ENCODE measurements at regions not wholly inside any gene's neighbourhood (a gene's known extent, or its start where the extent isn't known, plus 50 kb on each side); places are given as distances from the start of the nearest gene placed in this dataset.
"Not testable (repeated sequence)": the region's sequence is repeated elsewhere in the genome, so short reads cannot be mapped to it uniquely, and the experiment has no call there.

- H3K9me3 Mint-ChIP-seq (ENCODE audit: insufficient read depth) = peaks cover 11% of the 10 kb centered on the region
- CTCF ChIA-PET = no interaction called here
- no peaks in the 10 kb centered on the region for H3K4me1 Mint-ChIP-seq (ENCODE audit: low read depth)
- ATAC-seq = no peak
- DNase-seq = no peak
- POLR2A ChIA-PET = no interaction called here
- H3K4me3 Mint-ChIP-seq = no peak overlapping the region
- H3K27me3 Mint-ChIP-seq (ENCODE audit: low read depth) = no peaks in the 10 kb centered on the region
- no peak overlapping the region for H3K27ac Mint-ChIP-seq
- no peaks in the 10 kb centered on the region for H3K36me3 Mint-ChIP-seq (ENCODE audit: low read depth)
Observed at GRCh38 chr6:66179361-66179760, 472.3 kb upstream of the EYS start.

GRCh38 chr6:66173587-66173986 is 466.6 kb upstream of the EYS start:
- H3K4me3 Mint-ChIP-seq = no peak overlapping the region
- H3K9me3 Mint-ChIP-seq (ENCODE audit: insufficient read depth) = peaks cover 25% of the 10 kb centered on the region
- no peaks in the 10 kb centered on the region for H3K27me3 Mint-ChIP-seq (ENCODE audit: low read depth)
- no peak overlapping the region for H3K27ac Mint-ChIP-seq
- ChIA-PET CTCF (no interaction called here), POLR2A (no interaction called here)
- DNase-seq (no peak), ATAC-seq (no peak)
- H3K4me1 Mint-ChIP-seq (ENCODE audit: low read depth) = no peaks in the 10 kb centered on the region
- H3K36me3 Mint-ChIP-seq (ENCODE audit: low read depth) = no peaks in the 10 kb centered on the region

GRCh38 chr6:66166713-66167112 is 459.7 kb upstream of the EYS start:
- H3K4me1 Mint-ChIP-seq (ENCODE audit: low read depth); H3K27ac Mint-ChIP-seq; DNase-seq; ATAC-seq; POLR2A ChIA-PET; CTCF ChIA-PET; H3K4me3 Mint-ChIP-seq; H3K27me3 Mint-ChIP-seq (ENCODE audit: low read depth); H3K36me3 Mint-ChIP-seq (ENCODE audit: low read depth): not testable (repeated sequence)
- H3K9me3 Mint-ChIP-seq (ENCODE audit: insufficient read depth) = peaks cover 41% of the 10 kb centered on the region

GRCh38 chr6:66161546-66162108 is 454.6 kb upstream of the EYS start:
- Mint-ChIP-seq H3K27me3 (ENCODE audit: low read depth) (no peaks in the 10 kb centered on the region), H3K4me1 (ENCODE audit: low read depth) (no peaks in the 10 kb centered on the region)
- no peak for DNase-seq

GRCh38 chr6:66159937-66160336 is 452.9 kb upstream of the EYS start:
- H3K4me3 Mint-ChIP-seq = no peak overlapping the region
- ChIA-PET CTCF (no interaction called here), POLR2A (no interaction called here)
- no peaks in the 10 kb centered on the region for H3K4me1 Mint-ChIP-seq (ENCODE audit: low read depth)
- no peak for ATAC-seq
- DNase-seq = no peak
- H3K27me3 Mint-ChIP-seq (ENCODE audit: low read depth) = no peaks in the 10 kb centered on the region
- peaks cover 36% of the 10 kb centered on the region for H3K9me3 Mint-ChIP-seq (ENCODE audit: insufficient read depth)
- no peak overlapping the region for H3K27ac Mint-ChIP-seq
- H3K36me3 Mint-ChIP-seq (ENCODE audit: low read depth) = no peaks in the 10 kb centered on the region

More at GRCh38 chr6:66161546-66162108, 454.6 kb upstream of the EYS start:
- peaks cover 50% of the 10 kb centered on the region for H3K9me3 Mint-ChIP-seq (ENCODE audit: insufficient read depth)
- H3K27ac Mint-ChIP-seq = no peak overlapping the region
- POLR2A ChIA-PET = no interaction called here
- ATAC-seq = no peak
- CTCF ChIA-PET = no interaction called here
- no peaks in the 10 kb centered on the region for H3K36me3 Mint-ChIP-seq (ENCODE audit: low read depth)
- no peak overlapping the region for H3K4me3 Mint-ChIP-seq

- no peak for ATAC-seq
- Mint-ChIP-seq H3K4me3 (no peak overlapping the region), H3K27me3 (ENCODE audit: low read depth) (no peaks in the 10 kb centered on the region), H3K9me3 (ENCODE audit: insufficient read depth) (peaks cover 22% of the 10 kb centered on the region), H3K36me3 (ENCODE audit: low read depth) (no peaks in the 10 kb centered on the region), H3K27ac (no peak overlapping the region), H3K4me1 (ENCODE audit: low read depth) (no peaks in the 10 kb centered on the region)
- no peak for DNase-seq
- POLR2A ChIA-PET = no interaction called here
- CTCF ChIA-PET = no interaction called here
Observed at GRCh38 chr6:66153247-66153646, 446.2 kb upstream of the EYS start.

- Mint-ChIP-seq H3K27ac (no peak overlapping the region), H3K4me1 (ENCODE audit: low read depth) (no peaks in the 10 kb centered on the region)
Observed at GRCh38 chr6:66149132-66149531, 442.1 kb upstream of the EYS start.

GRCh38 chr6:66145867-66146266 is 438.8 kb upstream of the EYS start:
- POLR2A ChIA-PET = no interaction called here
- Mint-ChIP-seq H3K27ac (no peak overlapping the region), H3K4me3 (no peak overlapping the region), H3K9me3 (ENCODE audit: insufficient read depth) (peaks cover 16% of the 10 kb centered on the region), H3K36me3 (ENCODE audit: low read depth) (no peaks in the 10 kb centered on the region), H3K4me1 (ENCODE audit: low read depth) (no peaks in the 10 kb centered on the region), H3K27me3 (ENCODE audit: low read depth) (no peaks in the 10 kb centered on the region)
- DNase-seq (no peak), ATAC-seq (no peak)
- CTCF ChIA-PET = no interaction called here

More at GRCh38 chr6:66149132-66149531, 442.1 kb upstream of the EYS start:
- ATAC-seq = no peak
- no peak for DNase-seq
- Mint-ChIP-seq H3K27me3 (ENCODE audit: low read depth) (no peaks in the 10 kb centered on the region), H3K4me3 (no peak overlapping the region), H3K9me3 (ENCODE audit: insufficient read depth) (peaks cover 20% of the 10 kb centered on the region), H3K36me3 (ENCODE audit: low read depth) (no peaks in the 10 kb centered on the region)
- POLR2A ChIA-PET = no interaction called here
- CTCF ChIA-PET = no interaction called here

- H3K4me1 Mint-ChIP-seq (ENCODE audit: low read depth) = no peaks in the 10 kb centered on the region
- no peak for DNase-seq
- no peak overlapping the region for H3K27ac Mint-ChIP-seq
- ChIA-PET POLR2A (no interaction called here), CTCF (no interaction called here)
- H3K4me3 Mint-ChIP-seq = no peak overlapping the region
- no peak for ATAC-seq
- H3K27me3 Mint-ChIP-seq (ENCODE audit: low read depth) = no peaks in the 10 kb centered on the region
- H3K9me3 Mint-ChIP-seq (ENCODE audit: insufficient read depth) = peaks cover 14% of the 10 kb centered on the region
- no peaks in the 10 kb centered on the region for H3K36me3 Mint-ChIP-seq (ENCODE audit: low read depth)
Observed at GRCh38 chr6:66134021-66134420, 427.0 kb upstream of the EYS start.

GRCh38 chr6:66128656-66129055 is 421.6 kb upstream of the EYS start:
- no peak overlapping the region for H3K27ac Mint-ChIP-seq
- no peak overlapping the region for H3K4me3 Mint-ChIP-seq
- POLR2A ChIA-PET = no interaction called here
- DNase-seq = no peak
- H3K4me1 Mint-ChIP-seq (ENCODE audit: low read depth) = no peaks in the 10 kb centered on the region
- ATAC-seq = no peak
- H3K9me3 Mint-ChIP-seq (ENCODE audit: insufficient read depth) = peaks cover 24% of the 10 kb centered on the region
- H3K27me3 Mint-ChIP-seq (ENCODE audit: low read depth) = no peaks in the 10 kb centered on the region
- no peaks in the 10 kb centered on the region for H3K36me3 Mint-ChIP-seq (ENCODE audit: low read depth)
- CTCF ChIA-PET = no interaction called here

GRCh38 chr6:66128243-66128642 is 421.2 kb upstream of the EYS start:
- Mint-ChIP-seq H3K27me3 (ENCODE audit: low read depth) (no peaks in the 10 kb centered on the region), H3K36me3 (ENCODE audit: low read depth) (no peaks in the 10 kb centered on the region), H3K4me1 (ENCODE audit: low read depth) (no peaks in the 10 kb centered on the region), H3K4me3 (no peak overlapping the region), H3K9me3 (ENCODE audit: insufficient read depth) (peaks cover 20% of the 10 kb centered on the region), H3K27ac (no peak overlapping the region)
- DNase-seq = no peak
- ChIA-PET CTCF (no interaction called here), POLR2A (no interaction called here)
- no peak for ATAC-seq

GRCh38 chr6:66127061-66127460 is 420.0 kb upstream of the EYS start:
- DNase-seq (no peak), ATAC-seq (no peak)
- H3K36me3 Mint-ChIP-seq (ENCODE audit: low read depth) = no peaks in the 10 kb centered on the region
- no peaks in the 10 kb centered on the region for H3K27me3 Mint-ChIP-seq (ENCODE audit: low read depth)
- CTCF ChIA-PET = no interaction called here
- no peaks in the 10 kb centered on the region for H3K4me1 Mint-ChIP-seq (ENCODE audit: low read depth)
- H3K4me3 Mint-ChIP-seq = no peak overlapping the region
- H3K9me3 Mint-ChIP-seq (ENCODE audit: insufficient read depth) = peaks cover 22% of the 10 kb centered on the region
- POLR2A ChIA-PET = no interaction called here
- H3K27ac Mint-ChIP-seq = no peak overlapping the region

GRCh38 chr6:66126358-66126757 is 419.3 kb upstream of the EYS start:
- DNase-seq (no peak), ATAC-seq (no peak)
- Mint-ChIP-seq H3K36me3 (ENCODE audit: low read depth) (no peaks in the 10 kb centered on the region), H3K27me3 (ENCODE audit: low read depth) (no peaks in the 10 kb centered on the region), H3K9me3 (ENCODE audit: insufficient read depth) (peaks cover 28% of the 10 kb centered on the region), H3K4me1 (ENCODE audit: low read depth) (no peaks in the 10 kb centered on the region), H3K27ac (no peak overlapping the region), H3K4me3 (no peak overlapping the region)
- POLR2A ChIA-PET = no interaction called here
- CTCF ChIA-PET = no interaction called here
